LoVo (cell line): ENCODE measurements at regions not wholly inside any gene's neighbourhood (a gene's known extent, or its start where the extent isn't known, plus 50 kb on each side); places are given as distances from the start of the nearest gene placed in this dataset.
"Not testable (repeated sequence)": the region's sequence is repeated elsewhere in the genome, so short reads cannot be mapped to it uniquely, and the experiment has no call there.

ENCODE experiments used
- DNase-seq: peaks from one replicate; pipeline ENCODE4 v3.0.0-alpha.2; 2016; ENCODE audit warnings: low spot score

DNA sequence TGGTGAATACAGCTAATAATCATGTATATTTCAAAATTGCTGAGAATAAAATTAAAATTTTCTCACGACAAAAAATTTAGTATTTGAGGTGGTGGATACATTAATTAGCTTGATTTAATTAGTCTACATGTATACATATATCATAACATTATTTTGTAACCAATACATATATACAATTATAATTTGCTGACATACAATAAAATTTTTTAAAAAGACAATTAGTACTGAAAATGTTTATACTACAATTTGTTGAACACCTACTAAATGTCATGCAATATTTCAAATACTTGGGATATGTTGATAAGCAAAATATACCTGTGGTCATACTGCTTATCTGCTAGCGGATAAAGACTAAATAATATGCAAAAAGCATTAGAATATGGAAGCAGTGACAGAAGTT lies 586.5 kb downstream of the SLITRK6 start:
- no peak for DNase-seq

DNA sequence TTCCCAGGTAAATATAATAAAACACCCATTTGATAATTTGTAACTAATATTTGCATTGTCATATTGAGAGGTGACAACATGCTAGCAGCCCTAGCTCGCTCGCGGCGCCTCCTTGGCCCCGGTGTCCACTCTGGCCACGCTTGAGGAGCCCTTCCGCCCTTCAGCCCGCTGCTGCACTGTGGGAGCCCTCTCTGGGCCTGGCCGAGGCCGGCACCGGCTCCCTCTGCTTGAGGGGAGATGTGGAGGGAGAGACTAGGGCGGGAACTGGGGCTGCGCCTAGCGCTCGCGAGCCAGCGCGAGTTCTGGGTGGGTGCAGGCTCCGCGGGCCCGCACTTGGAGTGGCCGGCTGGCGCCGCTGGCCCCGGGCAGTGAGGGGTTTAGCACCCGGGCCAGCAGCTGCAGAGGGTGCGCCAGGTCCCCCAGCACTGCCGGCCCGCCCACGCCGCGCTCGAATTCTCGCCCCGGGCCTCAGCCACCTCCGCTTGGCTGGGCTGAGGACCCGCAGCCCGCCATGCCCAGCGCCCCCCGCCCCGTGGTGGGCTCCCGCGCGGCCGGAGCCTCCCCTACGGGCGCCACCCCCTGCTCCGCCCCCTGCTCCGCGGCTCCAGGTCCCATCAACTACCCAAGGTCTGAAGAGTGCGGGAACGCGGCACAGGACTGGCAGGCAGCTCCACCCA lies 594.4 kb downstream of the SLITRK6 start:
- DNase-seq, result no peak

DNA sequence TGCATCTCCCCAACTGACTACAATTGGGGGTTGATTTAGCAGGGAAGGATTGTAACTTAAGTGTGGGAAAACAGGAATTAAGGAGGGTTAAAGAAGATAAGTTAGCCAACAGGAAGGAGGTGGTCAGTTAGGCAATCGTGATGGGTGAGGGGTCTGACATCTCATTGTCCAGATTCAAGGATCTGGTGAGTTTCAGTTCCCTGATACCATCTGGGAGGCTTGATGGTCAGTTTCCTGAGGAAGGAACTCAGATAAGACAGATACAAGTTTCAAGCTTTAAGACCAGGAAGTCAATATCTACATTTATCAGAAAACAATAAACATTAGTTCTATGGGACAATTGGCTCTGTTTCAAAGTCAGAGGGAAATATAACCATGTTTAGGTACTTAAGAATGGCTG lies 601.8 kb downstream of the SLITRK6 start:
- DNase-seq, result no peak

DNA sequence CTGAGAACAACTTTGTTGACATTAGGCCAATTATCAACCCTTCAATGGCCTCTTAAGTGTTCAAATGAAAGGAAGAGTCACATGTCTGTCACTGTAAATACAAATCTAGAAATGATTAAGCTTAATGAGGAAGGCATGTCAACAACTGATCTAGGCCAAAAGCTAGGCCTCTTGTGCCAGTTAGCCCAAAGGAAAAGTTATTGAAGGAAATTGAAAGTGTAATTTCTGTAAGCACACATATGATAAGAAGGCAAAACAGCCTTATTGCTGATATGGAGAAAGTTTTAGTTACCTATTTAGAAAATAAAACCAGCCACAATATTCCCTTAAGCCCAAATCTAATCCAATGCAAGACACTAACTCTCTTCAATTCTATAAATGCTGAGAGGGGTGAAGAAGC lies 604.7 kb downstream of the SLITRK6 start:
- DNase-seq, result no peak

DNA sequence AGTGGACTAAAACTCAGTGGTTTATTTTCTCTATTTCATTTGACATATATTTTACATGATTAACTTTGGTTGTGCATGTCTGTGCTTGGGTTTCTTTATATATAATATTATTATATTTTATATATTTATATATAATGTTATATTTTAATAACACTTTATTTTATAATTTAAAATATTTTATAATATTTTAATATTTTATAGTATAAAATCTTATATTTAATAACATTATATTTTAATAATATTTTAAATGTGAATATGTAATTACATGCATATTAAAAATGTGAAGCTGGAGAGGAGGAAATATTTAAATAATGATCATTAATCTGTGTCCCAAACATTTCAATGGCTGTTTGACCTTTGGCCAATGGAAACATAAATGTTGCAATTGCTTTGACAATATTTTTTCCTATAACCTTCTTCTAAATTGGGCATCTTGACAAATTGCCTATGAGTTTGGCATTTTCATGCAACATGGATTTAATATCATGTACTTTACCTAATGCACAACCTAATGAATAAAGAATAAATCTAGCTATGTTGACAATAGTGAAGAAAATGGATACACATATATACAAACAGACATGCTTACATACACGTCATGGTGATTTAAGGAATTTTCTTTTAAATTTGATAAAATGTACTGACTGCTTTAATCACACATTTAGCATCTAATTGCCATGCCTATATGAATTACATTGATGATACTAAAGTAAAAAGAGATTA lies 607.1 kb downstream of the SLITRK6 start:
- DNase-seq, result no peak

DNA sequence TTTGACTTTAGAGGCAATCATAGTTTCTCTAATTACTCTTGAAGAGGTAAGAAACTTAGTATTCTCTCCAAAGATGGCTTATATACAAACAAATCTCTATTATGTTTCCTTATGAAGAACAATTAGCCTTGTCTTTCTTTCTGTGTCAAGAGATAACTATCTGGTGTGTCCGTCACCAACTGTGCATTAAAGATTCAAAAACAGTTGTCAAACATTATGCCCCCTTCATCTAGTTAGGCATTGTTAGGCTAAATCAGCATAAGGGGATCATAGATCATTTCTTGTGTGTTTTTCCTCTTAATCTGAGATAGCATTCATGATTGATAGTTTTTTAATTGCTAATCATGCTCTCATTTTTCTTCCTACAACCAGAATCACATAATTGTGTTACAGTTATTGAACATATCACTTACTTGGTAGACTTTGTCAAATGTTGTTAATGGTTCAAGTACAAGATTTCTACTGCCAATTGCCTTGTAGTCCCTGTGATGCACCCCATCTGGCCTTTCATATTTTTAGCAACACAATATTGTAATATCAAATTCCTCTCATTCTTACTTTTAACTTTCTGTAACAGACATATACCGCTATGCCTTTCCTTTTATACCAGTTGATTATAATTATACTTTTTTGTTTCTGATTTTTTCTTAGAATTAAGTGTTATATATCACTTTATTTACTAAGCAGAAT lies 612.7 kb downstream of the SLITRK6 start:
- no peak for DNase-seq

DNA sequence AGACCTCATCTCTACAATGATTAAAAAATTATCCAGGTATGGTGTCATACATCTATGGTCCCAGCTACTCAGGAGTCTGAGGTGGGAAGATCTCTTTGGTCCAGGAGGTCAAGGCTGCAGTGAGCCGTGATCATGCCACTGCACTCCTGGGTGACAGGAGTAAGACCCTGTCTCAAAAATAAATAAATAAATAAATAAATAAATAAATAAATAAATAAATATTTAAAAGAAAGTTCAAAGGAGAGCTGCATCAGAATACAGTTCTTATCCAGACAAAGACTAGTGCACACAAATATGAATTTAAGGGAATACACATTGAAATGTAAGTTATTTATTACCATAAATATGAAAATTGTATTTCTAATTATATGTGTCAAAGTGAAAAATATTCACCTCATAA lies 624.9 kb downstream of the SLITRK6 start:
- no peak for DNase-seq

DNA sequence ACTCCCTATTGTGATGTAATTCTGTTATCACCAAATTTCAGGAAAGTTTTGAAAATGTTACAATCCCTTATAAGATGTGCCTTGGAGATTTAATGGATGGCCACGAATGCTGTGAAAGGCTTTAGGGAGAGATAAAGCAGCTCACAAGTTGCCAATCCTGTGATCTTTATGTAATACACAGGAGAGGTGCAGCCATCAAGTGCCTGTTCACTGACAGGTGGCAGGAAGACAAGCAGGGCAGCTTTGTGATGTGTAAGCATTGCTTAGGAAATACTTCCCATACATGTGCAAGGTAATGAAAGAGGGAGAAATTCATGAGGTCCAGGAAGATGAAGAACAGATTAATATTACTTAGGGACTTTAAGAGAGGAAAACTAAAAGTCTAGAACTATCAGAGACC lies 628.8 kb downstream of the SLITRK6 start:
- DNase-seq, result no peak

DNA sequence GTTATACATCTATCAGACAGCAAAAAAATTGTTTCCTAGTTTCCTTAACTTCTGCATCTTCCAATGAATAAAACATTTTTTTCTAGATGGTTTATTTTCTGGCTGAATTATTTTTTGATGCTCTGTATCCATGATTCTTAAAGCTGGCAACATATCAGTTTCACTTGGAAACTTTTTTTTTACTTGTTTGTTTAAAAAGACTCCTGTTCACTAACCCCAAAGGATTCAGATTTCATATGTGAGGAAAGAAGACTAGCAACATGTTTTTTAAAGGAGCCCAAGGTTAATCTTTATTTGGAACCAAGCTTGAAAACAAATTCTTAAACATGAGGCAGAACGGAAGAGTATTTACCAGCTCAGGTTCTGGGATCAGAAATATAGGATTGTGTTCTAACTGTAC lies 632.3 kb downstream of the SLITRK6 start:
- DNase-seq, result no peak

DNA sequence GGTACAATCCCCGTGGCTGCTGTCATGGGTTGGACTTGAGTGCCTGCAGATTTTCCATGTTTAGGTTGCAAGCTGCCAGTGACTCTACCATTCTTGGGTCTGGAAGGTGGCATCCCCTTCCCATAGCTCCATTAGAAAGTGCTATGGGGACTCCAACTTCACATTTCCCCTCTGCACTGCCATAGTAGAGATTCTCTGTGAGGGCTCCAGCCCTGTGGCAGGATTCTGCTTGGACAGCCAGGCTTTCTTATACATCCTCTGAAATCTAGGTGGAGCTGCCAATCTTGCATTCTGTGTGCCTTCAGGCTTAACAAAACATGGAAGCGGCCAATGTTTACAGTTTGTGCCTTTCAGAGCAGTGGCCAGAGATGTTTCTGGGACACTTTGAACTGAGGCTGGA lies 636.2 kb downstream of the SLITRK6 start:
- no peak for DNase-seq

DNA sequence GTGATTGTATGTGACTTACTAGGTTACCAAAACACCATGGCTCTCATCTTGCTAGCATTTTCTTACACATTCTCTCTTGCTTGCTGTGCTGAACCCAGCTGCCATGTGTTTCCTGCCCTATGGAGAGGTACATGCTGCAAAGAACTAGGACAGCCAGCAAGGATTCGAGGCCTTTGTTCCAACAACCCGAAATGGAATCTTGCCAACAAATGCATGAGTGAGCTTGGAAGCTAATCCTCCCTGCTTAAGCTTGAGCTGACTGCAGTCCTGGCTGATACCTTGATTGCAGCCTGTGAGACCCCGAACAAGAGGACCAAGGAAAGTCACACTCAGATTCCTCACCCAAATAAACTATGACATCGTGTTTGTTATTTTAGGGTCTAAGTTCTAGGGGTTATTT lies 651.2 kb downstream of the SLITRK6 start:
- no peak for DNase-seq

DNA sequence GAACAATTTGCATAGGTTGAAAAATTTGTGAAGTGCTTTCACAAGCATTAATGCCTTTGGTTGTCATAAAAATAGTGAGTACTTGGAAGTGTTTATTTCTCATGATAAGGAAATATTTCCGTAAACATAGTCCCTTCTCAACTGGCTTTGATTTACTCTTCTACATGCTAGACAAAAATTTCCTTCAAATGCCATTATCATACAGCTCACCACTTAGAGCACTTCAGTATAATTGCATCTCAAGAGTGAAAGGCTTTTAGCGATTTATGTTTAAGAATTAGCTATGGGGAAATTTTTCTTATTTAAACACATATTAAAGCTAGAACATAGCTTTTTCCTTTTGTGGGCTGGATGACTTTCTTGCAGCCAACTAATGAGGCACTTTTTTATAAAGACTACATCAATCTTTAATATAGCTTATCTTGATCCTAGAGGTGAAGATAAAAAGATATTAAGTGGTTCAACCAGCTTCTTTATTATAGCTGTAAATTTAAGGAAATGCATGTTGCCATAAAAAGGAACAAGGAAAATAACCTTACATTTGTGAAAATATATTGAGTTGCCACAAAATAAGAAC lies 656.8 kb downstream of the SLITRK6 start:
- no peak for DNase-seq

DNA sequence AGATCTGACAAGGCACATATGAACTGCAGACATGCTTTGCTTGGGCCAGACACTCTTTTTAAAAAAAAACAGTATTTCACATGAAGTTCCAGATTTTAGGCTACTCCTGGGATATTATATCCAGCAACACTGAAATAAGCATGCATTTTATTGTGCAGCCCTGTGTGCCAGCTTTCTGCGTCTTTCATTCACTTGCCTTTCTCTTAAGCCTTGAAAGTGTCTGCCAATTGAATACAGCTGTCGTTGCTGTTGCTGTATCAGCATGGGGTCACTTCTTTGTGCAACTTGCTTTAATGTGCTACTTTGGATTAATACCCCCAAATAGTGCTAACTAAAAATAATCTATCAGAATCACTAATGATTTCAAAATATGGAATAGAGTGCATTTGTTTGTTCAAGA lies 657.8 kb downstream of the SLITRK6 start:
- no peak for DNase-seq

DNA sequence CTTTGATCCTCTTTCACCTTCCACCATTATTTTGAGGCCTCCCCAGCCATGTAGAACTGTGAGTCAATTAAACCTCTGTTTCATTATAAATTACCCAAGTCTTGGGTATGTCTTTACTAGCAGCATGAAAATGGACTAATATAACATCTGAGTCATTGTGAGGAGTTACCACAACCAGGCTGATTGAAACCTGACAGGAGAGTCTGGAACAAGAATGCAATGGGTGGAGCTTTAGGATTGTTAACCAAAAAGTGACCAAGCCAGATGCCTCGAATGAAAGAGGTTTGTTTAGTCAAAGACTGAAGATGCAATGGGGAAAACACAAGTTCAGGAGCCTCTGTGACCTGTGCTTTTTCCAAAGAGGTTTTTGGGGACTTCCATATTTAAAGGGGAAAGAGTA lies 659.0 kb downstream of the SLITRK6 start:
- DNase-seq, result no peak

DNA sequence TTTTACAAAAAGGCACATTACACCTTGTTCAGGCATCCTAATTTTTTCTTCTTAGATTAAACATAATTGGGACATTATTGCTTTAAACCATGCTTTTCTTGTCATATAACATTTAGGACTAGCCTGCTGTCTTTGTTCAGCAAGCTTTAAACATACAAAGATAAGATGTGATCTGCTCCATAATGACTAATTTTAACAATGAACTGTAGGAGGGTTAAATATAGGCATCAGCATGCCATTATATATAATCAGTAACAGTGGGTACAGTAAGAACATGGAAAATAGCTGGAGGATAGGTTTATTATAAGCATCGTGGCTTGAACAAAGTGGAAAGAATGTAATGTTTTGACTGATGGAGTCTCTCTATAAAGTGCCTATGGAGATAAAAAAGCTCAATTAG lies 661.7 kb downstream of the SLITRK6 start:
- DNase-seq, result no peak

DNA sequence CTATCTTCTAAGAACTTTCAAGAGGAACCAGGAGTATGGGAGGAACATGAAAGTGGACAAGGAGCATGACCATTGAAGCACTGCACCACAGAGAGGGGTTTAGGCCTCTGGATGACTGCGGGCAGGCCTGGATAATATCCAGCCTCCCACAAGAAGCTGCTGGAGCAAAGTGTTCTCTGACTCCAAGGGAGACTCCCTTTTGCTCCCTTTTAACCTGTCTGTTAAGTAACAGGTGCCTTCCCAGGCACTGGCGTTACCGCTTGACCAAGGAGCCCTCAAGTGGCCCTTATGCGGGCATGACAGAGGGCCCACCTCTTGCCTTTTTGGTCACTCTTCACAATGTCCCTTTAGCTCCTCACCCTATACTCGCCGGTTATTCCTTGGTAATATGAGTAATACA lies 666.2 kb downstream of the SLITRK6 start:
- DNase-seq, result no peak

DNA sequence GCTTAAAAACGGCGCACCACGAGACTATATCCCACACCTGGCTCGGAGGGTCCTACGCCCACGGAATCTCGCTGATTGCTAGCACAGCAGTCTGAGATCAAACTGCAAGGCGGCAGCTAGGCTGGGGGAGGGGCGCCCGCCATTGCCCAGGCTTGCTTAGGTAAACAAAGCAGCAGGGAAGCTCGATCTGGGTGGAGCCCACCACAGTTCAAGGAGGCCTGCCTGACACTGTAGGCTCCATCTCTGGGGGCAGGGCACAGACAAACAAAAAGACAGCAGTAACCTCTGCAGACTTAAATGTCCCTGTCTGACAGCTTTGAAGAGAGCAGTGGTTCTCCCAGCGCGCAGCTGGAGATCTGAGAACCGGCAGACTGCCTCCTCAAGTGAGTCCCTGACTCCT lies 675.7 kb downstream of the SLITRK6 start:
- DNase-seq, result not testable (repeated sequence)

DNA sequence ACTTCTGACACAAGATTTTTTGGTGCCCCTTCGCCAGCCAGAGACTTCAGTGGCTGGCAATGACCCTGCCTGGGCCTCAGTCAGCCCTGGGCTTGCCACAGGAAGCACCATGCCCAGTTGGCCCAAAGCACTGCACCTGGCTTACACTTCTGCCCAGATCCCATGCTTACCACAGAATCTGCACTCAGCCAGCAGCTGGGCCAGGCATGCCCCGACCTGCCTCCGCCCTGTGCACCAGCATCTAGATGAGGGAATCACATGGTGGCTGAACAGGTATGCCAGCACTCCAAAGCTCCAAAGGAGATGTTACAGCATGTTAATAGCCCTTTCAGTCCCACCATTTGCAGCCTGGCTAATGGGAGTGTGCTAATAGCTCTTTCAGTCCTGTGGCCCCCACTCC lies 690.9 kb downstream of the SLITRK6 start:
- DNase-seq, result no peak

DNA sequence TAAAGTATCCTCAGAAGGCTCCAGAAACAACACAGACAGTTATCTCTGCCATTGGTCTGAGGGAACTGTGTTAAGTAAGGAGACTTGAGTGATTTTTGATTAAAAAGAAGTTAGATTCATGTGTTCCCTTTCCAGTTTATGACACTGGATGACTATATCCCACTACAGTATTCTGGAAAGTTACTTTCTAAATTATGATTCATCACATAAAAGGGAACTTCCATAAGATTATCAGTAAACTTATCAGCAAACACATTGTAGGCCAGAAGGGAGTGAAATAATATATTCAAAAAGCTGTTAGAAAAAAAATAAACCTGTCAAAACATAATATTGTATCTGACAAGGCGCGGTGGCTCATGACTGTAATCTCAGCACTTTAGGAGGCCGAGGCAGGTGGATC lies 700.0 kb downstream of the SLITRK6 start:
- DNase-seq, result no peak

DNA sequence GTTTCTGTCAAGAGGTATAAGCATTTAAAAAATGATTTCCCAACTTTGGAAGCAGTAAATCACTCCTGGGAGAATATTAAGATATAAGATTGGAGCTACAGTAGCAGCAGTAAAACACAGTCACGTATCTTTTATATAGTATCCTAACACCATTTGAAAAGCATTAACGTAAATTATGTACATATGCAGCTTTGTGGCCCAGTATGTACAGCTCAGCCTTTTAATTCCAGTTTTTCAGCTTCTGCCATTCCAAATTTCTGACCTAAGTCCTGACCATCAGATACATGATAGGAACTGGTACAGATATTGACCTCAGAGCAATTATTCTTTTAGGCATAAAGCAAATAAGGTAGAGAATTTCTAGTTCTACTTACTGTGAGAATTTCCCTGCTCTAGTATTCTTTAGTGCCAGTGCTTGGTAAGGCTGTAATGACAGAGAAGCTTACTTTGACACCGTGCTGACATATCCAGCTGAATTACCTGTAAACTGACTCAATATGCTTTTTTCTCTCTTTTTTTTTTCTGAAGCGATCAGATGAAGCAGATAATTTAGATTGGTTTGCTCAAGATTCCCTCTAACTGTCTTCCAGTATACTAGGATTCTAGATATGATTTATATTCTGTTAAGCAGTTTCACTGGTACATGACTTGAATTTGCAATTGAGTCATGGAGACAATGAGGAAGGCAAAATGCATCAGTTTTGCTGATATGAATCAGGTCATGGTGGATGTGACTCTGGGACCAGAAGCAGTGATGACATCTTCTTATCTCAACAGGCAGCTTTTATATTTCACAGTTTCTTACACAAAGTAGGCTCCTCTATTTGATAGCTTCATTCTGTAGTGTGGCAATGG lies 703.6 kb downstream of the SLITRK6 start:
- DNase-seq, result no peak

DNA sequence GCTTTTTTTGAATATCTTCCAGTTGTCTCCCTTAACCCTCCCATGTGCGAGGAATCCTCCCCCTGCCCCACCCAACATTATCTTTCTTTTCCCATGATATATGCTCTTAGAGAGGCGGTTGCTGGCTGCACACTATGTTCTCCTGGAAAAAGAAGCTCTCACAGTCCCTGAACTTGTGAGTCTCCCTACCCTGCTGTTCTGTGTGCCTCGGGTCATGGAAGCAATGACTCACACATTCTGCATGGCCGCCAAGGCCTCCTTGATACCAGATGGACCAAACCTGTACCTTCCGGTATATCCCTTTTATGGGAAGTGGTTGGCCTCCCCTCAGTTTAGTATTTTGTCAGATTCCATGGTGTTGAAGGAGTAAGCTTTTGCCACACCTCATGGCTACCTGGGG lies 705.4 kb downstream of the SLITRK6 start:
- no peak for DNase-seq

DNA sequence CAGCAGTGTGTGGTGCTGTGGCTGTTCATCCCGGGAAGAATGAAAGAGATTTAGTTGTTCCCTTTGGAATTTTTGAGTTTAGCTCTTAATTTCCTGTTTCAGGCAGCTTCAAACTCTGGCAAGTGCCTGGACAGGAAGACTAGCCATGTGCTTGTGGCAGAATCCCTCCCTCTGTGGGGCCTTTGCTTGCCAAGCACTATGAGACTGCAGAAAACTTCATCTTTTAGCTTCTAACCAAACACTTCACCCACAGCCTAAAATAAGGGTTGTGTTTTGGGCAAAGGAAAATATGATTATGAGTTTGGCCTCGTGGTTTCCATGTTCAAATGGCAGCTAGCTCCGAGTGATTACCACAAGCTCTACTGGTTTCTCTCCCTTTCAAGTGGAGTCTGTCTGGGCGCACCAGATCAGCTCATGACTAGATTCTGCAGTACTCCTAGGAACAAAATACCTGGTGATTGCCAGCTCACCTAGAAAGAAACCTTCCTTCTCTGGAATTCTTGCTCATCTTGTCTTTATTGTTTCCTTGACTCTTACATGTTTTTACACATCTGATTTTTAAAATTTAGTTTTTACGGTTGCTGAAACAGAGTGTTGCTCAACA lies 707.5 kb downstream of the SLITRK6 start:
- no peak for DNase-seq
